ENCODE measurements at regions not wholly inside any gene's neighbourhood (a gene's known extent, or its start where the extent isn't known, plus 50 kb on each side); places are given as distances from the start of the nearest gene placed in this dataset.

- Histone ChIP-seq H3K27me3 (ENCODE audit: control insufficient read depth in 4 of 4, insufficient read depth in 4 of 4, low read length in 3 of 4) (no peaks in the 10 kb centered on the region), H3K4me3 (ENCODE audit: low read depth in 1 of 3, low read length in 3 of 3) (no peak overlapping the region), H3K4me1 (ENCODE audit: control insufficient read depth in 4 of 4, insufficient read depth in 4 of 4, low read length in 3 of 4) (no peaks in the 10 kb centered on the region), H3K27ac (ENCODE audit: low read depth in 1 of 2, low read length in 2 of 2) (no peak overlapping the region), H3K9ac (ENCODE audit: low read depth in 1 of 2, low read length in 2 of 2) (no peak overlapping the region), H3K36me3 (ENCODE audit: control insufficient read depth in 4 of 4, insufficient read depth in 3 of 4, low read depth in 1 of 4, low read length in 3 of 4) (no peaks in the 10 kb centered on the region), H3K9me3 (ENCODE audit: control insufficient read depth in 4 of 4, low read length in 3 of 4) (peaks cover 0 to 3% (median 0%) of the 10 kb centered on the region in 4 donors)
- TF ChIP-seq HNF4G (IDR thresholded peaks at IDR 0.05) (no peak), NR2F2 (IDR thresholded peaks at IDR 0.05) (no peak), FOXA2 (IDR thresholded peaks at IDR 0.05) (no peak), MAX (IDR thresholded peaks at IDR 0.05) (no peak), HNF4A (conservative IDR thresholded peaks at IDR 0.05) (no peak), EGR1 (IDR thresholded peaks at IDR 0.05; ENCODE audit: low read depth in 2 of 2) (no peak), SP1 (IDR thresholded peaks at IDR 0.05) (no peak), ZBTB33 (IDR thresholded peaks at IDR 0.05) (no peak), CTCF (IDR thresholded peaks at IDR 0.05; ENCODE audit: low read depth, low read length, missing input control) (no peak), REST (IDR thresholded peaks at IDR 0.05) (no peak), TAF1 (conservative IDR thresholded peaks at IDR 0.05) (no peak), YY1 (IDR thresholded peaks at IDR 0.05) (no peak), RXRA (IDR thresholded peaks at IDR 0.05) (no peak), ATF3 (IDR thresholded peaks at IDR 0.05) (no peak), GABPA (IDR thresholded peaks at IDR 0.05 in 1 of 2, conservative IDR thresholded peaks at IDR 0.05 in 1 of 2) (no peak), FOXA1 (IDR thresholded peaks at IDR 0.05) (no peak)
- WGBS, result 80% methylated on average over 8 of the region's 8 CpGs
- no peak for DNase-seq (ENCODE audit: low spot score)
Measured at GRCh38 chr1:38524025-38524641, 335.4 kb downstream of the RRAGC start.

GRCh38 chr1:38523568-38523939, 336.0 kb downstream of the RRAGC start:
- no peaks in the 10 kb centered on the region for H3K4me1 ChIP-seq (ENCODE audit: control insufficient read depth in 4 of 4, insufficient read depth in 4 of 4, low read length in 3 of 4)
- no peaks in the 10 kb centered on the region for H3K27me3 ChIP-seq (ENCODE audit: control insufficient read depth in 4 of 4, insufficient read depth in 4 of 4, low read length in 3 of 4)
- no peak overlapping the region for H3K27ac ChIP-seq (ENCODE audit: low read depth in 1 of 2, low read length in 2 of 2)
- no peak overlapping the region for H3K9ac ChIP-seq (ENCODE audit: low read depth in 1 of 2, low read length in 2 of 2)
- TF ChIP-seq EGR1 (IDR thresholded peaks at IDR 0.05; ENCODE audit: low read depth in 2 of 2) (no peak), GABPA (IDR thresholded peaks at IDR 0.05 in 1 of 2, conservative IDR thresholded peaks at IDR 0.05 in 1 of 2) (no peak), NR2F2 (IDR thresholded peaks at IDR 0.05) (no peak), RXRA (IDR thresholded peaks at IDR 0.05) (no peak), RAD21 (IDR thresholded peaks at IDR 0.05) (no peak), REST (IDR thresholded peaks at IDR 0.05) (no peak), TAF1 (conservative IDR thresholded peaks at IDR 0.05) (no peak), ATF3 (IDR thresholded peaks at IDR 0.05) (no peak), FOXA2 (IDR thresholded peaks at IDR 0.05) (no peak)
- H3K9me3 ChIP-seq (ENCODE audit: control insufficient read depth in 4 of 4, low read length in 3 of 4), result peaks cover 0 to 3% (median 0%) of the 10 kb centered on the region in 4 donors
- no peak for DNase-seq (ENCODE audit: low spot score)
- no peak overlapping the region for H3K4me3 ChIP-seq (ENCODE audit: low read depth in 1 of 3, low read length in 3 of 3)
- WGBS, result 86% methylated on average over 7 of the region's 7 CpGs
- no peaks in the 10 kb centered on the region for H3K36me3 ChIP-seq (ENCODE audit: control insufficient read depth in 4 of 4, insufficient read depth in 3 of 4, low read depth in 1 of 4, low read length in 3 of 4)

All from liver (tissue), 8 donors.